ENCODE measurements at regions not wholly inside any gene's neighbourhood (a gene's known extent, or its start where the extent isn't known, plus 50 kb on each side); places are given as distances from the start of the nearest gene placed in this dataset.

- H2AFZ ChIP-seq (ENCODE audit: low read length) = no peak overlapping the region
- H3K18ac ChIP-seq (ENCODE audit: insufficient read length, low read depth, low read length) = no peak overlapping the region
- no peak overlapping the region for H2BK120ac ChIP-seq (ENCODE audit: low read depth, low read length, poor library complexity, severe bottlenecking)
- H3K23me2 ChIP-seq (ENCODE audit: insufficient read length, low read depth, low read length, poor library complexity, severe bottlenecking) = no peaks in the 10 kb centered on the region
- TF ChIP-seq, protein P1, sequence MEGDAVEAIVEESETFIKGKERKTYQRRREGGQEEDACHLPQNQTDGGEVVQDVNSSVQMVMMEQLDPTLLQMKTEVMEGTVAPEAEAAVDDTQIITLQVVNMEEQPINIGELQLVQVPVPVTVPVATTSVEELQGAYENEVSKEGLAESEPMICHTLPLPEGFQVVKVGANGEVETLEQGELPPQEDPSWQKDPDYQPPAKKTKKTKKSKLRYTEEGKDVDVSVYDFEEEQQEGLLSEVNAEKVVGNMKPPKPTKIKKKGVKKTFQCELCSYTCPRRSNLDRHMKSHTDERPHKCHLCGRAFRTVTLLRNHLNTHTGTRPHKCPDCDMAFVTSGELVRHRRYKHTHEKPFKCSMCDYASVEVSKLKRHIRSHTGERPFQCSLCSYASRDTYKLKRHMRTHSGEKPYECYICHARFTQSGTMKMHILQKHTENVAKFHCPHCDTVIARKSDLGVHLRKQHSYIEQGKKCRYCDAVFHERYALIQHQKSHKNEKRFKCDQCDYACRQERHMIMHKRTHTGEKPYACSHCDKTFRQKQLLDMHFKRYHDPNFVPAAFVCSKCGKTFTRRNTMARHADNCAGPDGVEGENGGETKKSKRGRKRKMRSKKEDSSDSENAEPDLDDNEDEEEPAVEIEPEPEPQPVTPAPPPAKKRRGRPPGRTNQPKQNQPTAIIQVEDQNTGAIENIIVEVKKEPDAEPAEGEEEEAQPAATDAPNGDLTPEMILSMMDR (conservative IDR thresholded peaks at IDR 0.05) = no peak
- no peak overlapping the region for H3K9ac ChIP-seq (ENCODE audit: extremely low read depth, insufficient read length, low read length)
- no peak overlapping the region for H3K14ac ChIP-seq (ENCODE audit: insufficient read depth, low read length)
- no peaks in the 10 kb centered on the region for H3K79me2 ChIP-seq (ENCODE audit: insufficient read depth, low read length)
- H3K36me3 Mint-ChIP-seq (ENCODE audit: insufficient read depth in 1 of 3, low read depth in 3 of 3) = 0 out of 7 replicates have a peak, but pooled peaks cover 0 to 3% (median 0%) of the 10 kb centered on the region in 3 experiments
- no peak overlapping the region for H4K91ac ChIP-seq (ENCODE audit: insufficient read length, low read depth, low read length)
- H3K4ac ChIP-seq (ENCODE audit: low read depth, low read length) = no peak overlapping the region
- 0 out of 4 replicates have a peak, but pooled peaks cover 2 to 4% of the 10 kb centered on the region in 2 experiments for H3K4me1 Mint-ChIP-seq
- no peaks in the 10 kb centered on the region; a peak in 2 of 5 replicates for H3K9me3 Mint-ChIP-seq
- H3K79me1 ChIP-seq (ENCODE audit: insufficient read depth, low read depth, low read length, poor library complexity, severe bottlenecking) = no peaks in the 10 kb centered on the region
- H3K23ac ChIP-seq (ENCODE audit: insufficient read length, low read depth, low read length) = no peak overlapping the region
- no peak overlapping the region for H2AK5ac ChIP-seq (ENCODE audit: insufficient read length, low read length)
- H4K5ac ChIP-seq (ENCODE audit: insufficient read length, low read depth, low read length) = no peak overlapping the region
- no CpG with 5 or more reads among the region's 3 CpGs for WGBS (ENCODE audit: extremely low coverage, insufficient read length, low lambda C conversion rate)
- no peaks in the 10 kb centered on the region for H3K4me1 ChIP-seq (ENCODE audit: insufficient read depth, low read length)
- H4K8ac ChIP-seq (replicated peaks; ENCODE audit: insufficient read length, low read depth, low read length) = no peak overlapping the region
- no peaks in the 10 kb centered on the region for H3K9me3 ChIP-seq (ENCODE audit: control insufficient read depth, low read depth, low read length)
- no peak overlapping the region for H2BK5ac ChIP-seq (ENCODE audit: insufficient read length, low read length)
- no peak overlapping the region for H3K56ac ChIP-seq (ENCODE audit: insufficient read length, low read depth, low read length)
- no peak overlapping the region for H3K4me3 Mint-ChIP-seq
- no peak overlapping the region for H2BK12ac ChIP-seq (ENCODE audit: insufficient read length, low read depth, low read length)
- no peak overlapping the region for H3K27ac ChIP-seq (ENCODE audit: insufficient read length, low read depth, low read length)
- no peaks in the 10 kb centered on the region for H4K20me1 ChIP-seq (ENCODE audit: control insufficient read depth, insufficient read depth, insufficient read length)
- H3K27me3 Mint-ChIP-seq (ENCODE audit: low read depth) = no peaks in the 10 kb centered on the region
- no peaks in the 10 kb centered on the region for H3K27me3 ChIP-seq (ENCODE audit: insufficient read depth, low read length)
- DNase-seq = no peak
- H3T11ph ChIP-seq (ENCODE audit: low read length) = no peak overlapping the region
- H3K4me2 ChIP-seq (ENCODE audit: insufficient read depth, insufficient read length, low read length) = no peak overlapping the region
- no peak overlapping the region for H3K27ac Mint-ChIP-seq
- no peak overlapping the region for H2BK15ac ChIP-seq (ENCODE audit: low read depth, low read length)
- H2BK20ac ChIP-seq (ENCODE audit: low read depth, low read length, poor library complexity, severe bottlenecking) = no peak overlapping the region
Measured at GRCh38 chr7:22019931-22020330, 74.2 kb upstream of the CDCA7L start.

All from H9 (cell line).